Activated T-cell treated with anti-CD3 and anti-CD28 coated beads, Interleukin-2, amount 50 U/mL, for 4 hours (primary cell): ENCODE measurements at regions not wholly inside any gene's neighbourhood (a gene's known extent, or its start where the extent isn't known, plus 50 kb on each side); places are given as distances from the start of the nearest gene placed in this dataset.

ENCODE experiments used
- ATAC-seq, 2 donors: fragments of 200-7000 bp; cut with Tn5 transposase; one replicate each; pipeline ENCODE4 v1.10.0; 2021
- DNase-seq: peaks from one replicate; pipeline ENCODE4 v3.0.0-alpha.2; 2020
- H3K27me3 Mint-ChIP-seq: one replicate; pipeline ENCODE4 v1.8.0; 2021; ENCODE audit warnings: low read depth, mixed read lengths
- H3K36me3 Mint-ChIP-seq: one replicate; pipeline ENCODE4 v1.8.0; 2022; ENCODE audit warnings: mixed read lengths; ENCODE audit not compliant: insufficient read depth
- H3K4me1 Mint-ChIP-seq: one replicate; pipeline ENCODE4 v1.8.0; 2021; ENCODE audit warnings: low read depth, mixed read lengths
- H3K4me3 Mint-ChIP-seq: one replicate; pipeline ENCODE4 v1.8.0; 2021; ENCODE audit warnings: mild to moderate bottlenecking, moderate library complexity, mixed read lengths
- H3K9me3 Mint-ChIP-seq: one replicate; pipeline ENCODE4 v1.8.0; 2021; ENCODE audit warnings: mixed read lengths

- DNase-seq (no peak), ATAC-seq (no peak)
- H3K4me1 Mint-ChIP-seq = peaks cover 9% of the 10 kb centered on the region
- H3K27me3 Mint-ChIP-seq = peaks cover 8% of the 10 kb centered on the region
- peaks cover 1% of the 10 kb centered on the region for H3K36me3 Mint-ChIP-seq
- H3K4me3 Mint-ChIP-seq = no peak overlapping the region
- no peaks in the 10 kb centered on the region for H3K9me3 Mint-ChIP-seq
These were observed 134.4 kb upstream of the ABCA1 start for GRCh38 chr9:105062222-105062855.

GRCh38 chr9:105064248-105065097, 136.5 kb upstream of the ABCA1 start:
- ATAC-seq (no peak), DNase-seq (no peak)
- Mint-ChIP-seq H3K4me3 (no peak overlapping the region), H3K36me3 (peaks cover 1% of the 10 kb centered on the region), H3K27me3 (peaks cover 8% of the 10 kb centered on the region), H3K4me1 (peaks cover 9% of the 10 kb centered on the region), H3K9me3 (no peaks in the 10 kb centered on the region)

GRCh38 chr9:105065098-105066088, 137.4 kb upstream of the ABCA1 start:
- H3K9me3 Mint-ChIP-seq = no peaks in the 10 kb centered on the region
- ATAC-seq = no peak
- DNase-seq = no peak
- peaks cover 1% of the 10 kb centered on the region for H3K36me3 Mint-ChIP-seq
- H3K4me3 Mint-ChIP-seq = no peak overlapping the region
- peaks cover 9% of the 10 kb centered on the region for H3K4me1 Mint-ChIP-seq
- peaks cover 8% of the 10 kb centered on the region for H3K27me3 Mint-ChIP-seq

GRCh38 chr9:105066275-105066865, 138.4 kb upstream of the ABCA1 start:
- Mint-ChIP-seq H3K4me1 (peaks cover 9% of the 10 kb centered on the region), H3K4me3 (no peak overlapping the region), H3K27me3 (peaks cover 8% of the 10 kb centered on the region), H3K36me3 (no peaks in the 10 kb centered on the region), H3K9me3 (no peaks in the 10 kb centered on the region)
- DNase-seq (no peak), ATAC-seq (no peak)

- H3K9me3 Mint-ChIP-seq = no peaks in the 10 kb centered on the region
- H3K4me3 Mint-ChIP-seq = no peak overlapping the region
- H3K36me3 Mint-ChIP-seq = no peaks in the 10 kb centered on the region
- H3K4me1 Mint-ChIP-seq = peaks cover 8% of the 10 kb centered on the region
- no peaks in the 10 kb centered on the region for H3K27me3 Mint-ChIP-seq
- DNase-seq (no peak), ATAC-seq (no peak)
These were observed 140.1 kb upstream of the ABCA1 start for GRCh38 chr9:105067895-105068580.

- Mint-ChIP-seq H3K36me3 (no peaks in the 10 kb centered on the region), H3K27me3 (no peaks in the 10 kb centered on the region)
- ATAC-seq = no peak
These were observed 141.3 kb upstream of the ABCA1 start for GRCh38 chr9:105069285-105069684.

GRCh38 chr9:105069696-105070095, 141.7 kb upstream of the ABCA1 start:
- Mint-ChIP-seq H3K9me3 (no peaks in the 10 kb centered on the region), H3K4me3 (no peak overlapping the region), H3K36me3 (no peaks in the 10 kb centered on the region), H3K27me3 (no peaks in the 10 kb centered on the region), H3K4me1 (no peaks in the 10 kb centered on the region)
- DNase-seq = no peak
- no peak for ATAC-seq

More at GRCh38 chr9:105069285-105069684, 141.3 kb upstream of the ABCA1 start:
- H3K9me3 Mint-ChIP-seq = no peaks in the 10 kb centered on the region
- no peaks in the 10 kb centered on the region for H3K4me1 Mint-ChIP-seq
- H3K4me3 Mint-ChIP-seq = no peak overlapping the region
- no peak for DNase-seq

- Mint-ChIP-seq H3K4me1 (no peaks in the 10 kb centered on the region), H3K27me3 (no peaks in the 10 kb centered on the region), H3K36me3 (no peaks in the 10 kb centered on the region), H3K9me3 (no peaks in the 10 kb centered on the region), H3K4me3 (no peak overlapping the region)
- DNase-seq (no peak), ATAC-seq (no peak)
These were observed 142.2 kb upstream of the ABCA1 start for GRCh38 chr9:105070176-105070575.

- H3K9me3 Mint-ChIP-seq = no peaks in the 10 kb centered on the region
These were observed 144.5 kb upstream of the ABCA1 start for GRCh38 chr9:105072476-105072875.

GRCh38 chr9:105073147-105073546, 145.2 kb upstream of the ABCA1 start:
- DNase-seq = no peak

More at GRCh38 chr9:105072476-105072875, 144.5 kb upstream of the ABCA1 start:
- Mint-ChIP-seq H3K4me1 (no peaks in the 10 kb centered on the region), H3K36me3 (no peaks in the 10 kb centered on the region), H3K4me3 (no peak overlapping the region), H3K27me3 (no peaks in the 10 kb centered on the region)
- no peak for DNase-seq
- no peak for ATAC-seq

GRCh38 chr9:105074491-105074890, 146.5 kb upstream of the ABCA1 start:
- Mint-ChIP-seq H3K36me3 (no peaks in the 10 kb centered on the region), H3K9me3 (no peaks in the 10 kb centered on the region), H3K4me1 (no peaks in the 10 kb centered on the region), H3K27me3 (no peaks in the 10 kb centered on the region), H3K4me3 (no peak overlapping the region)
- ATAC-seq (no peak), DNase-seq (no peak)

More at GRCh38 chr9:105073147-105073546, 145.2 kb upstream of the ABCA1 start:
- H3K4me3 Mint-ChIP-seq = no peak overlapping the region
- no peaks in the 10 kb centered on the region for H3K9me3 Mint-ChIP-seq
- ATAC-seq = no peak
- no peaks in the 10 kb centered on the region for H3K27me3 Mint-ChIP-seq
- no peaks in the 10 kb centered on the region for H3K36me3 Mint-ChIP-seq
- H3K4me1 Mint-ChIP-seq = no peaks in the 10 kb centered on the region

- Mint-ChIP-seq H3K27me3 (no peaks in the 10 kb centered on the region), H3K36me3 (no peaks in the 10 kb centered on the region), H3K4me1 (no peaks in the 10 kb centered on the region), H3K9me3 (no peaks in the 10 kb centered on the region), H3K4me3 (no peak overlapping the region)
- ATAC-seq (no peak), DNase-seq (no peak)
These were observed 148.8 kb upstream of the ABCA1 start for GRCh38 chr9:105076729-105077128.

GRCh38 chr9:105079457-105079856, 151.5 kb upstream of the ABCA1 start:
- Mint-ChIP-seq H3K36me3 (no peaks in the 10 kb centered on the region), H3K9me3 (no peaks in the 10 kb centered on the region), H3K4me1 (no peaks in the 10 kb centered on the region), H3K4me3 (no peak overlapping the region), H3K27me3 (no peaks in the 10 kb centered on the region)
- DNase-seq (no peak), ATAC-seq (no peak)
